H9 (cell line): ENCODE measurements at regions not wholly inside any gene's neighbourhood (a gene's known extent, or its start where the extent isn't known, plus 50 kb on each side); places are given as distances from the start of the nearest gene placed in this dataset.

Source experiments
- DNase-seq: peaks from one replicate; pipeline ENCODE4 v3.0.0-alpha.2; 2017
- H2AFZ ChIP-seq: one replicate; pipeline ENCODE4 v1.6.1; 2013; ENCODE audit warnings: mild to moderate bottlenecking, low read length, control low read depth, moderate library complexity
- H2AK5ac ChIP-seq: 2 replicates; pipeline ENCODE4 v1.6.1; 2013; ENCODE audit warnings: low read length, control low read depth, mixed read lengths; ENCODE audit not compliant: insufficient read length
- H2BK120ac ChIP-seq: one replicate; pipeline ENCODE4 v1.6.1; 2013; ENCODE audit warnings: low read depth, mild to moderate bottlenecking, low read length, control low read depth, inconsistent platforms; ENCODE audit not compliant: poor library complexity, severe bottlenecking
- H2BK12ac ChIP-seq: 2 replicates; pipeline ENCODE4 v1.6.1; 2013; ENCODE audit warnings: low read length, control low read depth, mixed read lengths, low read depth; ENCODE audit not compliant: insufficient read length
- H2BK15ac ChIP-seq: 2 replicates; pipeline ENCODE4 v1.6.1; 2013; ENCODE audit warnings: low read depth, low read length, control low read depth
- H2BK20ac ChIP-seq: one replicate; pipeline ENCODE4 v1.6.1; 2013; ENCODE audit warnings: low read depth, mild to moderate bottlenecking, low read length, control low read depth, inconsistent platforms; ENCODE audit not compliant: poor library complexity, severe bottlenecking
- H2BK5ac ChIP-seq: 2 replicates; pipeline ENCODE4 v1.6.1; 2013; ENCODE audit warnings: low read length, control low read depth, mixed read lengths; ENCODE audit not compliant: insufficient read length
- H3K14ac ChIP-seq: 2 replicates; pipeline ENCODE4 v1.6.1; 2013; ENCODE audit warnings: low read length, control low read depth; ENCODE audit not compliant: insufficient read depth
- H3K18ac ChIP-seq: 2 replicates; pipeline ENCODE4 v1.6.1; 2013; ENCODE audit warnings: low read depth, mild to moderate bottlenecking, mixed read lengths, low read length, control low read depth; ENCODE audit not compliant: insufficient read length
- H3K23ac ChIP-seq: 2 replicates; pipeline ENCODE4 v1.6.1; 2013; ENCODE audit warnings: low read length, control low read depth, mixed read lengths, low read depth; ENCODE audit not compliant: insufficient read length
- H3K23me2 ChIP-seq: 2 replicates; pipeline ENCODE4 v1.6.1; 2013; ENCODE audit warnings: low read depth, mild to moderate bottlenecking, mixed read lengths, low read length, control low read depth; ENCODE audit not compliant: insufficient read length, poor library complexity, severe bottlenecking
- H3K27ac ChIP-seq: 2 replicates; pipeline ENCODE4 v1.5.1; 2013; ENCODE audit warnings: low read length, control low read depth, mixed read lengths, low read depth; ENCODE audit not compliant: insufficient read length
- H3K27me3 ChIP-seq: 2 replicates; pipeline ENCODE4 v1.6.1; 2013; ENCODE audit warnings: low read length, control low read depth, inconsistent platforms; ENCODE audit not compliant: insufficient read depth
- H3K4ac ChIP-seq: 2 replicates; pipeline ENCODE4 v1.6.1; 2013; ENCODE audit warnings: low read depth, mild to moderate bottlenecking, control low read depth, inconsistent platforms, low read length, moderate library complexity
- H3K4me1 ChIP-seq: 2 replicates; pipeline ENCODE4 v1.6.1; 2013; ENCODE audit warnings: low read length, control low read depth, inconsistent platforms; ENCODE audit not compliant: insufficient read depth
- H3K4me2 ChIP-seq: 2 replicates; pipeline ENCODE4 v1.6.1; 2013; ENCODE audit warnings: low read length, control low read depth, mixed read lengths; ENCODE audit not compliant: insufficient read length, insufficient read depth
- H3K56ac ChIP-seq: 2 replicates; pipeline ENCODE4 v1.6.1; 2013; ENCODE audit warnings: low read depth, mild to moderate bottlenecking, mixed read lengths, low read length, control low read depth; ENCODE audit not compliant: insufficient read length
- H3K79me1 ChIP-seq: 2 replicates; pipeline ENCODE4 v1.6.1; 2013; ENCODE audit warnings: low read depth, mild to moderate bottlenecking, moderate library complexity, low read length, control low read depth, inconsistent platforms; ENCODE audit not compliant: insufficient read depth, poor library complexity, severe bottlenecking
- H3K79me2 ChIP-seq: 2 replicates; pipeline ENCODE4 v1.6.1; 2013; ENCODE audit warnings: low read length, control low read depth, inconsistent platforms; ENCODE audit not compliant: insufficient read depth
- H3K9ac ChIP-seq: 2 replicates; pipeline ENCODE4 v1.6.1; 2013; ENCODE audit warnings: low read length, control low read depth, mixed read lengths; ENCODE audit not compliant: insufficient read length; ENCODE audit errors: extremely low read depth
- H3K9me3 ChIP-seq: one replicate; pipeline ENCODE4 v1.6.1; 2013; ENCODE audit warnings: low read depth, low read length, inconsistent platforms; ENCODE audit not compliant: control insufficient read depth
- H3T11ph ChIP-seq: one replicate; pipeline ENCODE4 v1.6.1; 2013; ENCODE audit warnings: mild to moderate bottlenecking, low read length, control low read depth, inconsistent platforms
- H4K20me1 ChIP-seq: one replicate; pipeline ENCODE4 v1.6.1; 2013; ENCODE audit not compliant: control insufficient read depth, insufficient read length, insufficient read depth
- H4K5ac ChIP-seq: 2 replicates; pipeline ENCODE4 v1.6.1; 2013; ENCODE audit warnings: low read depth, mild to moderate bottlenecking, mixed read lengths, low read length, control low read depth; ENCODE audit not compliant: insufficient read length
- H4K8ac ChIP-seq: replicated peaks from 2 replicates; pipeline ENCODE4 v1.6.1; 2013; ENCODE audit warnings: low read length, control low read depth, mixed read lengths, low read depth; ENCODE audit not compliant: insufficient read length
- H4K91ac ChIP-seq: 2 replicates; pipeline ENCODE4 v1.6.1; 2013; ENCODE audit warnings: low read depth, mild to moderate bottlenecking, moderate library complexity, mixed read lengths, low read length, control low read depth; ENCODE audit not compliant: insufficient read length
- H3K27ac Mint-ChIP-seq, 3 experiments: 2 replicates in 2 of 3; 3 replicates in 1 of 3; pipeline ENCODE4 v1.8.0; 2020 to 2021; ENCODE audit warnings: mixed read lengths in 3 of 3, mild to moderate bottlenecking in 1 of 3, moderate library complexity in 1 of 3
- H3K27me3 Mint-ChIP-seq: 2 replicates; pipeline ENCODE4 v1.8.0; 2021; ENCODE audit warnings: low read depth, mild to moderate bottlenecking, moderate library complexity, mixed read lengths
- H3K36me3 Mint-ChIP-seq, 3 experiments: 2 replicates in 2 of 3; 3 replicates in 1 of 3; pipeline ENCODE4 v1.8.0; 2020 to 2021; ENCODE audit warnings: low read depth in 3 of 3, mixed read lengths in 3 of 3; ENCODE audit not compliant: insufficient read depth in 1 of 3
- H3K4me1 Mint-ChIP-seq, 2 experiments: 2 replicates each; pipeline ENCODE4 v1.8.0; 2020; ENCODE audit warnings: mixed read lengths in 2 of 2
- H3K4me3 Mint-ChIP-seq, 2 experiments: 2 replicates in 1 of 2; 3 replicates in 1 of 2; pipeline ENCODE4 v1.8.0; 2020 to 2021; ENCODE audit warnings: mild to moderate bottlenecking in 2 of 2, mixed read lengths in 2 of 2, moderate library complexity in 1 of 2
- H3K9me3 Mint-ChIP-seq, 2 experiments: 2 replicates in 1 of 2; 3 replicates in 1 of 2; pipeline ENCODE4 v1.8.0; 2020; ENCODE audit warnings: mild to moderate bottlenecking in 2 of 2, mixed read lengths in 2 of 2, moderate library complexity in 1 of 2
- CTCF ChIP-seq: fragments of 200-600 bp; sonication (generic); conservative IDR thresholded peaks from 3 replicates; pipeline ENCODE4 v1.8.0; 2021; ENCODE audit warnings: antibody characterized with exemption, mild to moderate bottlenecking
- WGBS: extraction: QIAGEN DNeasy Blood & Tissue Kit; methylation state at CpG from one replicate; pipeline ENCODE4 v1.1.7; 2013; ENCODE audit warnings: missing lambda C conversion rate, low lambda C conversion rate, mixed read lengths; ENCODE audit not compliant: insufficient read length; ENCODE audit errors: extremely low coverage; 5-methylcytosine and 5-hydroxymethylcytosine counted together

GRCh38 chr3:118262800-118263402, 771.7 kb downstream of the IGSF11 start:
- no CpG with 5 or more reads among the region's 5 CpGs for WGBS
- Histone ChIP-seq H3K23me2 (no peaks in the 10 kb centered on the region), H4K8ac (no peak overlapping the region), H3T11ph (no peak overlapping the region), H3K79me2 (no peaks in the 10 kb centered on the region), H3K4ac (no peak overlapping the region), H4K5ac (no peak overlapping the region), H4K20me1 (no peaks in the 10 kb centered on the region), H3K14ac (no peak overlapping the region), H4K91ac (no peak overlapping the region), H3K79me1 (no peaks in the 10 kb centered on the region), H3K27me3 (no peaks in the 10 kb centered on the region), H2BK12ac (no peak overlapping the region), H2AK5ac (no peak overlapping the region), H3K9ac (no peak overlapping the region), H2BK5ac (no peak overlapping the region), H3K18ac (no peak overlapping the region), H2BK15ac (no peak overlapping the region), H3K4me2 (no peak overlapping the region), H3K4me1 (no peaks in the 10 kb centered on the region), H3K27ac (no peak overlapping the region), H3K9me3 (no peaks in the 10 kb centered on the region), H3K23ac (no peak overlapping the region), H2BK20ac (no peak overlapping the region), H3K56ac (no peak overlapping the region), H2AFZ (no peak overlapping the region), H2BK120ac (no peak overlapping the region)
- H3K27ac Mint-ChIP-seq: no peak overlapping the region
- H3K27me3 Mint-ChIP-seq: no peaks in the 10 kb centered on the region
- peaks cover 17 to 21% of the 10 kb centered on the region in 2 experiments for H3K9me3 Mint-ChIP-seq
- H3K4me3 Mint-ChIP-seq: no peak overlapping the region
- H3K4me1 Mint-ChIP-seq: peaks cover 4 to 11% of the 10 kb centered on the region in 2 experiments; a peak in 3 of 4 replicates
- no peak for TF ChIP-seq CTCF
- DNase-seq: no peak
- H3K36me3 Mint-ChIP-seq: peaks cover 10 to 21% (median 13%) of the 10 kb centered on the region in 3 experiments
